H1 (cell line): ENCODE measurements at regions not wholly inside any gene's neighbourhood (a gene's known extent, or its start where the extent isn't known, plus 50 kb on each side); places are given as distances from the start of the nearest gene placed in this dataset.

Experiments
- CTCF ChIA-PET: fragments of 300-600 bp; sonication (Branson Sonifier 250); formaldehyde crosslinking; loops from one replicate; lab custom pipeline; 2021; ENCODE audit not compliant: partially characterized antibody; lab: Charles Lee
- POLR2A ChIA-PET: fragments of 300-600 bp; sonication (Branson Sonifier 250); formaldehyde crosslinking; loops from one replicate; lab custom pipeline; 2021; ENCODE audit warnings: inconsistent platforms; ENCODE audit not compliant: partially characterized antibody; lab: Charles Lee
- DNase-seq, 2 experiments: peaks; one replicate each; pipeline versions ENCODE4 v3.0.0 to v3.0.0-alpha.2; 2010 to 2022; ENCODE audit warnings: low spot score in 2 of 2, low read depth in 1 of 2, mixed read lengths in 1 of 2
- FAIRE-seq: peaks from 2 replicates; lab custom pipeline; 2011; peaks lifted over from hg19 to GRCh38; lab: Jason Lieb, UNC
- H2AFZ ChIP-seq: 2 replicates; pipeline ENCODE4 v1.8.1; 2012; ENCODE audit warnings: low read length, inconsistent platforms
- H2AK5ac ChIP-seq: 2 replicates; pipeline ENCODE4 v1.6.1; 2013; ENCODE audit warnings: low read depth, low read length
- H2BK120ac ChIP-seq: replicated peaks from 2 replicates; pipeline ENCODE3; 2013; ENCODE audit warnings: low read depth, low read length, inconsistent platforms
- H2BK12ac ChIP-seq: 2 replicates; pipeline ENCODE4 v1.6.1; 2013; ENCODE audit warnings: low read depth, low read length
- H2BK15ac ChIP-seq: 2 replicates; pipeline ENCODE4 v1.6.1; 2013; ENCODE audit warnings: low read length
- H2BK20ac ChIP-seq: 2 replicates; pipeline ENCODE4 v1.6.1; 2013; ENCODE audit warnings: low read length
- H2BK5ac ChIP-seq: 2 replicates; pipeline ENCODE4 v1.6.1; 2013; ENCODE audit warnings: low read depth, low read length
- H3K14ac ChIP-seq: 2 replicates; pipeline ENCODE4 v1.6.1; 2013; ENCODE audit warnings: inconsistent platforms; ENCODE audit not compliant: insufficient read length
- H3K18ac ChIP-seq: 2 replicates; pipeline ENCODE4 v1.6.1; 2013; ENCODE audit warnings: low read length; ENCODE audit errors: extremely low read depth
- H3K23ac ChIP-seq: 2 replicates; pipeline ENCODE4 v1.6.1; 2013; ENCODE audit warnings: inconsistent platforms; ENCODE audit not compliant: insufficient read length
- H3K23me2 ChIP-seq: 2 replicates; pipeline ENCODE4 v1.6.1; 2013; ENCODE audit warnings: low read depth, low read length
- H3K27ac ChIP-seq: 2 replicates; pipeline ENCODE4 v1.6.1; 2011; ENCODE audit warnings: low read depth, low read length, inconsistent platforms
- H3K27me3 ChIP-seq, 4 experiments: replicated peaks in 1 of 4; 1 replicate in 1 of 4; 2 replicates in 3 of 4; pipeline versions ENCODE4 v1.6.1 to v1.8.1; 2011 to 2013; ENCODE audit warnings: low read length in 3 of 4, mild to moderate bottlenecking in 3 of 4, inconsistent platforms in 2 of 4, mixed read lengths in 2 of 4, moderate library complexity in 1 of 4; ENCODE audit not compliant: control insufficient read depth in 3 of 4, insufficient read depth in 3 of 4; ENCODE audit errors: extremely low read depth in 1 of 4
- H3K36me3 ChIP-seq, 4 experiments: 2 replicates each; pipeline versions ENCODE4 v1.6.1 to v1.8.1; 2011 to 2013; ENCODE audit warnings: mild to moderate bottlenecking in 4 of 4, low read length in 3 of 4, moderate library complexity in 2 of 4, control low read depth in 1 of 4, inconsistent platforms in 1 of 4; ENCODE audit not compliant: insufficient read depth in 4 of 4, control insufficient read depth in 2 of 4
- H3K4ac ChIP-seq: replicated peaks from 2 replicates; pipeline ENCODE3; 2013; ENCODE audit warnings: low read length, low read depth, mixed read lengths, inconsistent platforms; ENCODE audit not compliant: insufficient read length
- H3K4me1 ChIP-seq, 4 experiments: replicated peaks in 1 of 4; 1 replicate in 1 of 4; 2 replicates in 3 of 4; pipeline versions ENCODE4 v1.6.1 to v1.8.1; 2011 to 2013; ENCODE audit warnings: low read length in 3 of 4, inconsistent platforms in 2 of 4, mixed read lengths in 1 of 4; ENCODE audit not compliant: insufficient read depth in 4 of 4, control insufficient read depth in 3 of 4
- H3K4me2 ChIP-seq, 2 experiments: 2 replicates each; pipeline versions ENCODE4 v1.6.1 to v1.8.1; 2011 to 2013; ENCODE audit warnings: low read depth in 2 of 2, low read length in 2 of 2, control low read depth in 1 of 2, inconsistent platforms in 1 of 2, mild to moderate bottlenecking in 1 of 2; ENCODE audit not compliant: insufficient read depth in 1 of 2
- H3K4me3 ChIP-seq, 4 experiments: fragments of 200-600, 300-600 bp in 1 of 4; sonication (generic), shearing (Covaris generic), sonication (Bioruptor Twin) in 1 of 4; 2 replicates each; pipeline versions ENCODE4 v1.5.1 to v1.8.1; 2011 to 2016; ENCODE audit warnings: low read length in 4 of 4, low read depth in 3 of 4, control low read depth in 2 of 4, inconsistent platforms in 2 of 4, mild to moderate bottlenecking in 2 of 4, mixed read lengths in 1 of 4, moderate library complexity in 1 of 4; ENCODE audit not compliant: insufficient read depth in 2 of 4; ENCODE audit errors: extremely low read depth in 1 of 4
- H3K56ac ChIP-seq: replicated peaks from 2 replicates; pipeline ENCODE3; 2013; ENCODE audit warnings: low read depth, mild to moderate bottlenecking, mixed read lengths, low read length, inconsistent platforms; ENCODE audit not compliant: insufficient read length
- H3K79me1 ChIP-seq: 2 replicates; pipeline ENCODE4 v1.6.1; 2013; ENCODE audit warnings: low read depth, low read length, control low read depth
- H3K79me2 ChIP-seq, 2 experiments: 2 replicates each; pipeline versions ENCODE4 v1.6.1 to v1.8.1; 2012 to 2013; ENCODE audit warnings: low read length in 2 of 2, mild to moderate bottlenecking in 2 of 2, inconsistent platforms in 1 of 2; ENCODE audit not compliant: insufficient read depth in 2 of 2, control insufficient read depth in 1 of 2
- H3K9ac ChIP-seq, 4 experiments: replicated peaks in 1 of 4; 1 replicate in 1 of 4; 2 replicates in 3 of 4; pipeline versions ENCODE4 v1.6.1 to v1.8.1; 2011 to 2013; ENCODE audit warnings: low read depth in 3 of 4, low read length in 3 of 4, control low read depth in 2 of 4, mild to moderate bottlenecking in 2 of 4, moderate library complexity in 2 of 4, inconsistent platforms in 1 of 4; ENCODE audit errors: extremely low read depth in 1 of 4
- H3K9me3 ChIP-seq, 2 experiments: 2 replicates each; pipeline versions ENCODE4 v1.6.1 to v1.8.1; 2012 to 2013; ENCODE audit warnings: mild to moderate bottlenecking in 2 of 2, moderate library complexity in 2 of 2, control low read depth in 1 of 2, inconsistent platforms in 1 of 2, low read depth in 1 of 2, low read length in 1 of 2, mixed read lengths in 1 of 2; ENCODE audit not compliant: insufficient read depth in 2 of 2
- H4K20me1 ChIP-seq, 2 experiments: replicated peaks in 1 of 2; 2 replicates each; pipeline versions ENCODE3 to v1.8.1; 2011 to 2013; ENCODE audit warnings: inconsistent platforms in 2 of 2, low read length in 2 of 2, mild to moderate bottlenecking in 1 of 2; ENCODE audit not compliant: insufficient read depth in 2 of 2, control insufficient read depth in 1 of 2
- H4K5ac ChIP-seq: 2 replicates; pipeline ENCODE4 v1.6.1; 2013; ENCODE audit warnings: low read length, low read depth, mixed read lengths, inconsistent platforms; ENCODE audit not compliant: insufficient read length
- H4K8ac ChIP-seq: 2 replicates; pipeline ENCODE4 v1.8.0; 2013; ENCODE audit warnings: mild to moderate bottlenecking, moderate library complexity, low read length, inconsistent platforms; ENCODE audit not compliant: insufficient read depth; ENCODE audit errors: extremely low read depth
- H4K91ac ChIP-seq: replicated peaks from 2 replicates; pipeline ENCODE3; 2013; ENCODE audit warnings: low read length, mixed read lengths, inconsistent platforms; ENCODE audit not compliant: insufficient read length
- BRCA1 ChIP-seq: IDR thresholded peaks from 2 replicates; pipeline ENCODE4 v1.6.1; 2012; ENCODE audit warnings: low read depth, low read length, improper control_type of control experiment
- CBX8 ChIP-seq: fragments of 300-800, 300-1000 bp; sonication (generic); IDR thresholded peaks from 2 replicates; pipeline ENCODE4 v1.7.1; 2016; ENCODE audit warnings: low read depth, low read length, borderline replicate concordance
- CHD1 ChIP-seq: IDR thresholded peaks from 2 replicates; pipeline ENCODE4 v1.6.1; 2012; ENCODE audit warnings: low read depth, low read length, improper control_type of control experiment
- KDM1A ChIP-seq: fragments of 200-600, 300-600 bp; sonication (generic); IDR thresholded peaks from 2 replicates; pipeline ENCODE4 v1.7.1; 2016; ENCODE audit warnings: mild to moderate bottlenecking, low read length, borderline replicate concordance
- KDM5A ChIP-seq: fragments of 200-600 bp; IDR thresholded peaks from 2 replicates; pipeline ENCODE4 v1.7.1; 2012; ENCODE audit warnings: mild to moderate bottlenecking, low read length, inconsistent platforms, mixed read lengths
- SIN3A ChIP-seq, 2 experiments: IDR thresholded peaks in 1 of 2; conservative IDR thresholded peaks in 1 of 2; 2 replicates each; pipeline ENCODE4 v1.6.1; 2011 to 2012; ENCODE audit warnings: low read length in 2 of 2, improper control_type of control experiment in 1 of 2, low read depth in 1 of 2, mild to moderate bottlenecking in 1 of 2
- SP1 ChIP-seq: IDR thresholded peaks from 2 replicates; pipeline ENCODE4 v1.6.1; 2011; ENCODE audit warnings: low read depth, low read length
- WGBS, 2 experiments: shearing (Covaris generic) in 1 of 2; methylation state at CpG; one replicate each; pipeline versions ENCODE4 v1.1.6 to v1.1.7; 2013 to 2015; ENCODE audit warnings: low lambda C conversion rate in 2 of 2, mixed read lengths in 2 of 2, inconsistent platforms in 1 of 2, low coverage in 1 of 2, missing lambda C conversion rate in 1 of 2; ENCODE audit not compliant: insufficient replicate concordance in 2 of 2, insufficient coverage in 1 of 2, insufficient read length in 1 of 2; ENCODE audit errors: extremely low coverage in 1 of 2, missing lambda C conversion rate in 1 of 2; 5-methylcytosine and 5-hydroxymethylcytosine counted together

DNA sequence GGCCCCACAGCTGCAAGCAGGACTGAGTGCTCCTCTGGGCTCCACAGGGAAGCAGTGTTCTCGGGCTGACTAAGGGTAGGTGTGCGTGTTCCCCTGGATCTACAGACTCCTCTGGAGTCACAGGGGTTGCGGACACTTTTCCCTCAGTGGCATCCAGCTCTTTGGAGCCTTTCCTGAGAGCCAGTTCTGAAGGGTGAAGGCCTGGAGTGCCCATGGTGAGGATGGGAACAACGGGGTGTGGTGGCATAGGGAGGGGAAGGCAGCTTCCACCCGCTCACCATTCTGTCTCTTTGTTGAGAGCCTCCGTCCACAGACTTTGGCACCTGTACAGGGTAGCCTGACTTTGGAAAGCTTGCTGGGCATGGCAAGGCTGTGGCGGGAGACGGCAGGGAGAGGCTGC, 104.1 kb upstream of the PCBD1 start:
- Histone ChIP-seq H3K4me1 (no peaks in the 10 kb centered on the region; a peak in 1 of 7 replicates), H3K56ac (no peak overlapping the region), H3K27me3 (peaks cover 0 to 3% (median 0%) of the 10 kb centered on the region in 4 experiments; a peak in 1 of 7 replicates), H2BK12ac (no peak overlapping the region), H3K27ac (no peak overlapping the region), H4K91ac (no peak overlapping the region), H2AK5ac (no peak overlapping the region), H3K36me3 (no peaks in the 10 kb centered on the region), H3K4me3 (no peak overlapping the region), H3K9ac (no peak overlapping the region), H2BK15ac (no peak overlapping the region), H3K9me3 (no peaks in the 10 kb centered on the region), H3K23ac (no peak overlapping the region), H3K4ac (no peak overlapping the region), H2BK120ac (no peak overlapping the region), H3K79me2 (no peaks in the 10 kb centered on the region), H3K23me2 (no peaks in the 10 kb centered on the region), H4K20me1 (no peaks in the 10 kb centered on the region), H3K18ac (no peak overlapping the region), H2BK5ac (no peak overlapping the region), H3K4me2 (no peak overlapping the region), H2BK20ac (no peak overlapping the region), H4K8ac (peak overlapping the region; percentile 25; the same call in 1 of the 2 replicates), H2AFZ (no peak overlapping the region), H4K5ac (no peak overlapping the region), H3K14ac (no peak overlapping the region), H3K79me1 (no peaks in the 10 kb centered on the region)
- ChIA-PET CTCF (interaction anchor here (0.9 to 1.4 kb wide), 3 partner anchors 29 to 72 kb away, joined by 3 read pairs; no protein-coding TSS in a partner anchor), POLR2A (no interaction called here)
- 72% methylated on average over 8 of the region's 8 CpGs; no CpG with 5 or more reads in 1 of the 2 experiments for WGBS, 2 experiments
- no peak for DNase-seq
- no peak for FAIRE-seq
- no peak for TF ChIP-seq SP1
- no peak for TF ChIP-seq SIN3A (conservative IDR thresholded peaks at IDR 0.05 in 1 of 2, IDR thresholded peaks at IDR 0.05 in 1 of 2; ENCODE audit: low read depth in 1 of 2, low read length in 2 of 2)
- TF ChIP-seq KDM1A = no peak
- no peak for TF ChIP-seq CHD1
- no peak for TF ChIP-seq KDM5A
- TF ChIP-seq BRCA1 = no peak
- no peak for TF ChIP-seq CBX8
